ENCODE measurements at regions not wholly inside any gene's neighbourhood (a gene's known extent, or its start where the extent isn't known, plus 50 kb on each side); places are given as distances from the start of the nearest gene placed in this dataset.

DNA sequence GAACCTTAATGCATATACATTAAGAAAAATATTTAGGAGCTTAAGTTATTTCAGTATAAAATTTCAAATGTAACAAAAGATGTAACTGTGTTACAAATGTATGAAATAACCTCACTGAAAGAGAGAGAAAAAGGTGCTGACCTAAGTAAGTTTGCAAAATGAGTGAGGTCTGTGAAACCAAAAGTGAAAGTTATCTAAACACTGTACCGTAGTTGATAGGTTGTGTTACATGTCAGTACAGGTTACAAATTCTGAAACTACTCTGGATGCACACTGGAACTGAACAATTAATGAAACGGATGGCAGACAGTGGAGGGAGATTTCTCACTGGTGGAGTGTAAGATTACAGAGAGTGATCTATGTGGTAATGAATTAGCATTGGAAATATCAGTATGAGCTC, 420.7 kb downstream of the ZNF385D start:
- TF ChIP-seq, protein P1, sequence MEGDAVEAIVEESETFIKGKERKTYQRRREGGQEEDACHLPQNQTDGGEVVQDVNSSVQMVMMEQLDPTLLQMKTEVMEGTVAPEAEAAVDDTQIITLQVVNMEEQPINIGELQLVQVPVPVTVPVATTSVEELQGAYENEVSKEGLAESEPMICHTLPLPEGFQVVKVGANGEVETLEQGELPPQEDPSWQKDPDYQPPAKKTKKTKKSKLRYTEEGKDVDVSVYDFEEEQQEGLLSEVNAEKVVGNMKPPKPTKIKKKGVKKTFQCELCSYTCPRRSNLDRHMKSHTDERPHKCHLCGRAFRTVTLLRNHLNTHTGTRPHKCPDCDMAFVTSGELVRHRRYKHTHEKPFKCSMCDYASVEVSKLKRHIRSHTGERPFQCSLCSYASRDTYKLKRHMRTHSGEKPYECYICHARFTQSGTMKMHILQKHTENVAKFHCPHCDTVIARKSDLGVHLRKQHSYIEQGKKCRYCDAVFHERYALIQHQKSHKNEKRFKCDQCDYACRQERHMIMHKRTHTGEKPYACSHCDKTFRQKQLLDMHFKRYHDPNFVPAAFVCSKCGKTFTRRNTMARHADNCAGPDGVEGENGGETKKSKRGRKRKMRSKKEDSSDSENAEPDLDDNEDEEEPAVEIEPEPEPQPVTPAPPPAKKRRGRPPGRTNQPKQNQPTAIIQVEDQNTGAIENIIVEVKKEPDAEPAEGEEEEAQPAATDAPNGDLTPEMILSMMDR (IDR thresholded peaks at IDR 0.05; ENCODE audit: insufficient read depth, low read length, poor library complexity, severe bottlenecking) = no peak
- DNase-seq (ENCODE audit: extremely low read depth, insufficient read length) = no peak
- no peaks in the 10 kb centered on the region for H3K27me3 ChIP-seq (replicated peaks; ENCODE audit: control insufficient read depth, insufficient read depth, low read length)
- H3K36me3 ChIP-seq (ENCODE audit: control insufficient read depth, insufficient read depth, low read length) = no peaks in the 10 kb centered on the region
- H3K4me3 ChIP-seq (replicated peaks; ENCODE audit: low read depth, low read length) = no peak overlapping the region

DNA sequence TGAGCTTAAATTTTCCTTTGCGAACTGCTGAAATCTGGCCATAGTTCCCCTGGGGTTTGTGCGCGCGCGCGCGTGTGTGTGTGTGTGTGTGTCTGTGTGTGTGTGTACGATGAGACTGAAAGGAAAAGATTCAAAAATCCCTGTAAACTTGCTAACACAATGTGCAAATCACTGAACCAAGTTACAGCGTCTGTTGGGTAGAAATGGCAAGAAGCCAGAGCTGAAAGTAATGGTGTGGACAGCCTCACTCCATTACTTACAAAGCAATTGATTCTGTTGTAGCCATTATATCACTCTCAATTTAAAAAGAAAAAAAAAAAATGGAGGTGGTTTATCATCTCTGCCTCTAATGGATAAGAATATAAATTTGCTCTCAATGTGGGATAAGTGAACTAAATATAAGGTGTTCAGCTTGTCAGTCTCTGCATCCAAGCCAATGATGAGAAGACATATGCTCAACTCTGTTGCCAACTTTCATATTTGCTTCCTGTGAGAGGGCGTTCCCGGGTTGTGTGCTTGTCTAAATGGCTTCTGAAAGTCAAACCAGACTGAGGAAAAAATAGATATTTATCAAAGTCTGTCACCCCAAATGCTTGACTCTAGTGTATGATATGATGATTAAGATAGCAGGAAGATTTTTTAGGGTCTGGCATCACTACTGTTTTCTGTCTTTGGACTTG, 422.2 kb downstream of the ZNF385D start:
- DNase-seq (ENCODE audit: extremely low read depth, insufficient read length) = no peak
- TF ChIP-seq, protein P1 (IDR thresholded peaks at IDR 0.05; ENCODE audit: insufficient read depth, low read length, poor library complexity, severe bottlenecking) = no peak
- no peak overlapping the region for H3K4me3 ChIP-seq (replicated peaks; ENCODE audit: low read depth, low read length)

DNA sequence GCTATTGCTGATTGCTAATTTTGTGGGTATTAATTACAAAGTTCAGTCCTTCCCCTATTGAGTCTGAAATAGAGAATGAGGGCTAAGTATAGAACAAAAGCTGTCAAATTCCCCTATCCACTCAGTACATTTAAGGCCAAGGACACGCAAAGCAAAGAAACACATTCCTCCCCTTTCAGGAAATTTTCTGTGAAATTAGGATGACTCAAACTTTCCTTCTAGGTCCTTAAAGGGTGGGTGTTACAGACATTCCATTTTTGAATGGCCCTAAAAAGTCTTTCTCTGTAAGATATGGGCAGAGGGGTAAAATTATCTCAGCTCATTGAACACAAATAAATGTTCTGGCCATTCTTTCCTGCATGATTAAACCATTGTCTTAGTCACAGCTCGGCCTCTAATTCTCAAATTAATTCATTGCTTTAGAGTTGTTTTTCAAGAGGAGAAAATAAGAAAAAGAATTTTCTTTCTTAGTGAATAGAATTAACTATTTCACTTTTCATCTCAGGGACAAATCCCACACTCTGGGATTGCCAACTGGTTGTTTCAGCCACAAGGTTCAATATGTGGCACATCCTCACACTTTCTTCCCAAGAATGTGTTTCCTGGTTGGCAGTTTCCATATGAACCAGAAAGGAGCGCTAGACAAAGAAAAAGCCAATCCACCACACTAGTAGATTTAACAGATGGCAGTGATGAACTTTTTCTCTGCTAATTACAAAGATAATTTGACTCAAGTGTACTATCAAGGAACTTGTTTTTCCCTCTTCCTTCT, 424.1 kb downstream of the ZNF385D start:
- Histone ChIP-seq H3K4me3 (replicated peaks; ENCODE audit: low read depth, low read length) (no peak overlapping the region), H3K36me3 (ENCODE audit: control insufficient read depth, insufficient read depth, low read length) (no peaks in the 10 kb centered on the region), H3K27me3 (replicated peaks; ENCODE audit: control insufficient read depth, insufficient read depth, low read length) (no peaks in the 10 kb centered on the region)
- DNase-seq (ENCODE audit: extremely low read depth, insufficient read length) = no peak
- TF ChIP-seq, protein P1 (IDR thresholded peaks at IDR 0.05; ENCODE audit: insufficient read depth, low read length, poor library complexity, severe bottlenecking) = no peak

More for the DNA sequence above, 422.2 kb downstream of the ZNF385D start:
- no peaks in the 10 kb centered on the region for H3K27me3 ChIP-seq (replicated peaks; ENCODE audit: control insufficient read depth, insufficient read depth, low read length)
- no peaks in the 10 kb centered on the region for H3K36me3 ChIP-seq (ENCODE audit: control insufficient read depth, insufficient read depth, low read length)

DNA sequence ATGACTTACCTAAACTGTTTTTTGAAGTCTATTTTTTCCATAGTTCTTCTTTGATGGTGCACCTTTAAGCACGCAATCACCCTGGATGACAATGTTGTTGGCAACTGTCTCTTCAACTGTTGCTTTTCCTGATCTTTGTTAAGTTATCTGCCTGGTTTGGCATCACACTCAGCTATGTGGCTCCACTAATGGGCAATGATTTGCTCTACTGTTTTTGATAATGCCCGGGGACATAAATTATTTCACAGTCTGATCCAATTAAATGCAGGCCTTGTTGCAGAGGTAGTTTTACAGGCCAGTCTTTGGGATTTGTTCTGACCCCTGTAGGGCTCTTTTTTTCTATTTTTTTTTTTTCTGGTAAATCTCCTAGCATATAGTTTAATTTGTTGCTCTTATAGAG, 436.3 kb downstream of the ZNF385D start:
- Histone ChIP-seq H3K36me3 (ENCODE audit: control insufficient read depth, insufficient read depth, low read length) (no peaks in the 10 kb centered on the region), H3K27me3 (replicated peaks; ENCODE audit: control insufficient read depth, insufficient read depth, low read length) (no peaks in the 10 kb centered on the region), H3K4me3 (replicated peaks; ENCODE audit: low read depth, low read length) (no peak overlapping the region)
- DNase-seq (ENCODE audit: extremely low read depth, insufficient read length) = no peak
- TF ChIP-seq, protein P1 (IDR thresholded peaks at IDR 0.05; ENCODE audit: insufficient read depth, low read length, poor library complexity, severe bottlenecking) = no peak

DNA sequence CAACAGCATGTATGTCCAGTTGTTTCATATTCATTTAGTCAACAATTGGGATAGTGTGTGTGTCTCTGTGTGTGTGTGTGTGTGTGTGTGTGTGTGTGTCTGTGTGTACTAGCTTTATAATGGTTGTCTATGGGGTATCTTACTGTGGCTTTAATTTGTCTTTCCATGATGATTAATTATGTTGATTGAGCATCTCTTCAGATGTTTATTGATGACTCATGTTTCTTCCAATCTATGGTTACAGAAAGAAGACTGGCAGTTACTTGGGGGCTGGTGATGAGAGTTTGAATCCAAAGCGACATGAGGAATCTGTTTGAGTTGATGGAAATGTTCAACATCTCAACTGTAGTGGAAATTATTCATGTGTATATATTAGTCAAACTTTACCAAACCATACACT, 440.1 kb downstream of the ZNF385D start:
- no peak for DNase-seq (ENCODE audit: extremely low read depth, insufficient read length)
- no peaks in the 10 kb centered on the region for H3K27me3 ChIP-seq (replicated peaks; ENCODE audit: control insufficient read depth, insufficient read depth, low read length)
- TF ChIP-seq, protein P1 (IDR thresholded peaks at IDR 0.05; ENCODE audit: insufficient read depth, low read length, poor library complexity, severe bottlenecking) = no peak
- H3K36me3 ChIP-seq (ENCODE audit: control insufficient read depth, insufficient read depth, low read length) = no peaks in the 10 kb centered on the region
- H3K4me3 ChIP-seq (replicated peaks; ENCODE audit: low read depth, low read length) = no peak overlapping the region

All from GM06990 (cell line).